Fibroblast of lung (primary cell): ENCODE measurements at regions not wholly inside any gene's neighbourhood (a gene's known extent, or its start where the extent isn't known, plus 50 kb on each side); places are given as distances from the start of the nearest gene placed in this dataset.

Experiments
- EZH2 ChIP-seq: IDR thresholded peaks from 2 replicates; pipeline ENCODE4 v1.5.1; 2012; ENCODE audit warnings: low read length, control low read depth, mild to moderate bottlenecking; ENCODE audit errors: missing control alignments
- TF ChIP-seq, protein P1 (sequence below), 2 donors: IDR thresholded peaks in 1 of 2; conservative IDR thresholded peaks in 1 of 2; 1 replicate in 1 of 2; 2 replicates in 1 of 2; pipeline ENCODE4 v1.5.1; 2011 to 2012; ENCODE audit warnings: low read length in 2 of 2, control low read depth in 1 of 2, inconsistent platforms in 1 of 2, low read depth in 1 of 2, mild to moderate bottlenecking in 1 of 2

DNA sequence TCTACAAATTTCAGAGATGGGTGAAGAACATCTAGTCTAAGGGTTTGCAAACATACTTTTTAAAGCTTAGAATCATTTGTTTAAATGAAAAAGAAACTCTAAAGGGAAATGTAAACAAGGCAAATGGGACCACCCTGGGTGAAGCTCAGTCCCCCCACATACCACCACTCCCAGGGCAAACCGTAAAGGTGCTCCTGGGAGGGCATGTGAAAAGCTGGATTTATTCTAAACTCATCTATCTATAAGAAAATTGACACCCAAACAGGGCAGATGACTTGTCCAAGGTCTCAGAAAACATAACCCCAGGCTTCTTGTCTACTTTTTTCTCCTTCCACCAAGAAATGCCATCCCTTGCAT is 223.3 kb upstream of the PRKCQ start:
- TF ChIP-seq, protein P1, sequence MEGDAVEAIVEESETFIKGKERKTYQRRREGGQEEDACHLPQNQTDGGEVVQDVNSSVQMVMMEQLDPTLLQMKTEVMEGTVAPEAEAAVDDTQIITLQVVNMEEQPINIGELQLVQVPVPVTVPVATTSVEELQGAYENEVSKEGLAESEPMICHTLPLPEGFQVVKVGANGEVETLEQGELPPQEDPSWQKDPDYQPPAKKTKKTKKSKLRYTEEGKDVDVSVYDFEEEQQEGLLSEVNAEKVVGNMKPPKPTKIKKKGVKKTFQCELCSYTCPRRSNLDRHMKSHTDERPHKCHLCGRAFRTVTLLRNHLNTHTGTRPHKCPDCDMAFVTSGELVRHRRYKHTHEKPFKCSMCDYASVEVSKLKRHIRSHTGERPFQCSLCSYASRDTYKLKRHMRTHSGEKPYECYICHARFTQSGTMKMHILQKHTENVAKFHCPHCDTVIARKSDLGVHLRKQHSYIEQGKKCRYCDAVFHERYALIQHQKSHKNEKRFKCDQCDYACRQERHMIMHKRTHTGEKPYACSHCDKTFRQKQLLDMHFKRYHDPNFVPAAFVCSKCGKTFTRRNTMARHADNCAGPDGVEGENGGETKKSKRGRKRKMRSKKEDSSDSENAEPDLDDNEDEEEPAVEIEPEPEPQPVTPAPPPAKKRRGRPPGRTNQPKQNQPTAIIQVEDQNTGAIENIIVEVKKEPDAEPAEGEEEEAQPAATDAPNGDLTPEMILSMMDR (conservative IDR thresholded peaks at IDR 0.05 in 1 of 2, IDR thresholded peaks at IDR 0.05 in 1 of 2; ENCODE audit: low read depth in 1 of 2, low read length in 2 of 2) = no peak
- no peak for TF ChIP-seq EZH2
